ENCODE measurements at regions not wholly inside any gene's neighbourhood (a gene's known extent, or its start where the extent isn't known, plus 50 kb on each side); places are given as distances from the start of the nearest gene placed in this dataset.
"Not testable (repeated sequence)": the region's sequence is repeated elsewhere in the genome, so short reads cannot be mapped to it uniquely, and the experiment has no call there.

GRCh38 chr16:73108195-73108963, 60.5 kb upstream of the ZFHX3 start:
- Histone ChIP-seq H3K4me3 (ENCODE audit: low read depth, low read length) (no peak overlapping the region), H3K36me3 (no peaks in the 10 kb centered on the region), H3K4me1 (no peaks in the 10 kb centered on the region; the same call in 1 of the 2 replicates), H3K27me3 (no peaks in the 10 kb centered on the region), H3K9me3 (no peaks in the 10 kb centered on the region)
- DNase-seq: no peak
- no peak for TF ChIP-seq CTCF (IDR thresholded peaks at IDR 0.05; ENCODE audit: low read depth, low read length)

- no peaks in the 10 kb centered on the region for H3K36me3 ChIP-seq
- no peaks in the 10 kb centered on the region; the same call in 1 of the 2 replicates for H3K4me1 ChIP-seq
- H3K9me3 ChIP-seq: no peaks in the 10 kb centered on the region
- no peaks in the 10 kb centered on the region for H3K27me3 ChIP-seq
- TF ChIP-seq CTCF (IDR thresholded peaks at IDR 0.05; ENCODE audit: low read depth, low read length): no peak
- no peak for DNase-seq
- H3K4me3 ChIP-seq (ENCODE audit: low read depth, low read length): no peak overlapping the region
Observed at GRCh38 chr16:73107371-73107770, 59.4 kb upstream of the ZFHX3 start.

- H3K9me3 ChIP-seq: no peaks in the 10 kb centered on the region
Observed at GRCh38 chr16:73106329-73107034, 58.6 kb upstream of the ZFHX3 start.

GRCh38 chr16:73101568-73101967, 53.6 kb upstream of the ZFHX3 start:
- Histone ChIP-seq H3K27me3 (no peaks in the 10 kb centered on the region), H3K4me1 (no peaks in the 10 kb centered on the region; the same call in none of the 2 replicates), H3K36me3 (no peaks in the 10 kb centered on the region), H3K9me3 (no peaks in the 10 kb centered on the region), H3K4me3 (ENCODE audit: low read depth, low read length) (no peak overlapping the region)
- no peak for DNase-seq
- TF ChIP-seq CTCF (IDR thresholded peaks at IDR 0.05; ENCODE audit: low read depth, low read length): no peak

More at GRCh38 chr16:73106329-73107034, 58.6 kb upstream of the ZFHX3 start:
- DNase-seq: no peak
- no peaks in the 10 kb centered on the region for H3K36me3 ChIP-seq
- no peak overlapping the region for H3K4me3 ChIP-seq (ENCODE audit: low read depth, low read length)
- no peaks in the 10 kb centered on the region; the same call in 1 of the 2 replicates for H3K4me1 ChIP-seq
- H3K27me3 ChIP-seq: no peaks in the 10 kb centered on the region
- TF ChIP-seq CTCF (IDR thresholded peaks at IDR 0.05; ENCODE audit: low read depth, low read length): no peak

GRCh38 chr16:73099601-73100000, 51.7 kb upstream of the ZFHX3 start:
- not testable (repeated sequence) for H3K36me3 ChIP-seq; H3K4me1 ChIP-seq; H3K27me3 ChIP-seq; DNase-seq; H3K9me3 ChIP-seq; H3K4me3 ChIP-seq (ENCODE audit: low read depth, low read length)
